Left ventricle myocardium inferior (tissue), 1 donor: ENCODE measurements at regions not wholly inside any gene's neighbourhood (a gene's known extent, or its start where the extent isn't known, plus 50 kb on each side); places are given as distances from the start of the nearest gene placed in this dataset.

Experiments
- DNase-seq: peaks from one replicate; pipeline ENCODE4 v3.0.0-alpha.2; 2020
- H3K27ac ChIP-seq: fragments of 200-600 bp; replicated peaks from 2 replicates; pipeline ENCODE4 v1.8.0; 2021
- H3K27me3 ChIP-seq: fragments of 200-600 bp; 2 replicates; pipeline ENCODE4 v1.8.0; 2021; ENCODE audit warnings: low read depth
- H3K36me3 ChIP-seq: fragments of 200-600 bp; 2 replicates; pipeline ENCODE4 v1.8.0; 2021
- H3K4me1 ChIP-seq: fragments of 200-600 bp; 2 replicates; pipeline ENCODE4 v1.8.0; 2021
- H3K4me3 ChIP-seq: fragments of 200-600 bp; 2 replicates; pipeline ENCODE4 v1.8.0; 2021; ENCODE audit warnings: mild to moderate bottlenecking, moderate library complexity
- H3K9me3 ChIP-seq: fragments of 200-600 bp; replicated peaks from 2 replicates; pipeline ENCODE4 v1.8.0; 2021
- CTCF ChIP-seq: fragments of 200-600 bp; IDR thresholded peaks from 2 replicates; pipeline ENCODE4 v1.8.0; 2021; ENCODE audit warnings: antibody characterized with exemption, mild to moderate bottlenecking, borderline replicate concordance
- intact Hi-C: fragments of 100-400 bp; cut with micrococcal nuclease; formaldehyde crosslinking; loops from one replicate; pipeline ENCODE4 v1.11.0; 2022
- donor health status: DM: no; HTN: yes; CAD: no; lungs with severe emphysema.

GRCh38 chr5:93088592-93089389, 492.2 kb downstream of the NR2F1-AS1 start:
- intact Hi-C loops: no loop called here
- peaks cover 3% of the 10 kb centered on the region for H3K4me1 ChIP-seq
- no peaks in the 10 kb centered on the region for H3K9me3 ChIP-seq
- no peak for DNase-seq
- H3K36me3 ChIP-seq: no peaks in the 10 kb centered on the region
- TF ChIP-seq CTCF: no peak
- no peaks in the 10 kb centered on the region for H3K27me3 ChIP-seq
- no peak overlapping the region for H3K4me3 ChIP-seq
- no peak overlapping the region for H3K27ac ChIP-seq

- Histone ChIP-seq H3K4me3 (no peak overlapping the region), H3K9me3 (no peaks in the 10 kb centered on the region), H3K36me3 (no peaks in the 10 kb centered on the region), H3K27me3 (no peaks in the 10 kb centered on the region), H3K27ac (no peak overlapping the region), H3K4me1 (peaks cover 3% of the 10 kb centered on the region)
- DNase-seq: no peak
- intact Hi-C loops: no loop called here
- TF ChIP-seq CTCF: no peak
Observed at GRCh38 chr5:93087326-93087725, 493.7 kb downstream of the NR2F1-AS1 start.

- Histone ChIP-seq H3K36me3 (no peaks in the 10 kb centered on the region), H3K9me3 (no peaks in the 10 kb centered on the region), H3K4me3 (no peak overlapping the region), H3K27me3 (no peaks in the 10 kb centered on the region), H3K27ac (no peak overlapping the region), H3K4me1 (peaks cover 14% of the 10 kb centered on the region)
- no peak for TF ChIP-seq CTCF
- DNase-seq: no peak
- intact Hi-C loops: no loop called here
Observed at GRCh38 chr5:93082981-93083380, 498.0 kb downstream of the NR2F1-AS1 start.

- Histone ChIP-seq H3K36me3 (no peaks in the 10 kb centered on the region), H3K27me3 (no peaks in the 10 kb centered on the region), H3K9me3 (no peaks in the 10 kb centered on the region), H3K4me3 (no peak overlapping the region), H3K27ac (peak overlapping the region; percentile 73), H3K4me1 (peaks cover 16% of the 10 kb centered on the region)
- no peak for TF ChIP-seq CTCF
- intact Hi-C loops: no loop called here
- no peak for DNase-seq
Observed at GRCh38 chr5:93079046-93079445, 502.0 kb downstream of the NR2F1-AS1 start.

- Histone ChIP-seq H3K4me1 (peaks cover 16% of the 10 kb centered on the region), H3K36me3 (no peaks in the 10 kb centered on the region), H3K9me3 (no peaks in the 10 kb centered on the region), H3K27ac (peak overlapping the region; percentile 73), H3K27me3 (no peaks in the 10 kb centered on the region), H3K4me3 (no peak overlapping the region)
- DNase-seq: peak; percentile 48
- TF ChIP-seq CTCF: no peak
- intact Hi-C loops: no loop called here
Observed at GRCh38 chr5:93078082-93079038, 502.7 kb downstream of the NR2F1-AS1 start.
